GM10248 (cell line): ENCODE measurements at regions not wholly inside any gene's neighbourhood (a gene's known extent, or its start where the extent isn't known, plus 50 kb on each side); places are given as distances from the start of the nearest gene placed in this dataset.
"Not testable (repeated sequence)": the region's sequence is repeated elsewhere in the genome, so short reads cannot be mapped to it uniquely, and the experiment has no call there.

Experiments
- CTCF ChIA-PET: fragments of 300-600 bp; sonication (Branson Sonifier 250); formaldehyde crosslinking; extraction: SDS; loops from one replicate; lab custom pipeline; 2021; ENCODE audit warnings: antibody characterized with exemption; lab: Yijun Ruan, JAX
- POLR2A ChIA-PET: fragments of 350-650 bp; sonication (Branson Sonifier 250); formaldehyde crosslinking; extraction: SDS; loops from one replicate; lab custom pipeline; 2020; ENCODE audit warnings: antibody characterized with exemption; lab: Yijun Ruan, JAX
- DNase-seq: peaks from one replicate; pipeline ENCODE4 v3.0.0; 2012; ENCODE audit errors: extremely low spot score
- TF ChIP-seq, protein P1 (sequence below): IDR thresholded peaks from 2 replicates; pipeline ENCODE4 v1.5.1; 2012; ENCODE audit warnings: mild to moderate bottlenecking, low read depth; ENCODE audit errors: extremely low read depth, missing control alignments, control extremely low read depth

DNA sequence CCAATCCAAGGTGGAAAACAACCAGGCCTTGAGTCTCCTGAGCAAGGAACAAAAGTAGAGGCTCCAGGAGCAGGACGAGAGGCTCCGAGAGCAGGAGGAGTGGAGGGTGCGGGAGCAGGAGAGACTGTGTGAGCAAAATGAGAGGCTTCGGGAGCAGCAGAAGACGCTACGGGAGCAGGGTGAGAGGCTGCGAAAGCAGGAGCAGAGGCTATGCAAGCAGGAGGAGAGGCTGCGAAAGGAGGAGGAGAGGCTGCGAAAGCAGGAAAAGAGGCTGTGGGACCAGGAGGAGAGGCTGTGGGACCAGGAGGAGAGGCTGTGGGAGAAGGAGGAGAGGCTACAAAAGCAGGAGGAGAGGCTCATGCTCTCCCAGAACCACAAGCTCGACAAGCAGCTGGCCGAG lies 60.3 kb upstream of the UBE2Q2 start:
- no peak for DNase-seq
- TF ChIP-seq, protein P1, sequence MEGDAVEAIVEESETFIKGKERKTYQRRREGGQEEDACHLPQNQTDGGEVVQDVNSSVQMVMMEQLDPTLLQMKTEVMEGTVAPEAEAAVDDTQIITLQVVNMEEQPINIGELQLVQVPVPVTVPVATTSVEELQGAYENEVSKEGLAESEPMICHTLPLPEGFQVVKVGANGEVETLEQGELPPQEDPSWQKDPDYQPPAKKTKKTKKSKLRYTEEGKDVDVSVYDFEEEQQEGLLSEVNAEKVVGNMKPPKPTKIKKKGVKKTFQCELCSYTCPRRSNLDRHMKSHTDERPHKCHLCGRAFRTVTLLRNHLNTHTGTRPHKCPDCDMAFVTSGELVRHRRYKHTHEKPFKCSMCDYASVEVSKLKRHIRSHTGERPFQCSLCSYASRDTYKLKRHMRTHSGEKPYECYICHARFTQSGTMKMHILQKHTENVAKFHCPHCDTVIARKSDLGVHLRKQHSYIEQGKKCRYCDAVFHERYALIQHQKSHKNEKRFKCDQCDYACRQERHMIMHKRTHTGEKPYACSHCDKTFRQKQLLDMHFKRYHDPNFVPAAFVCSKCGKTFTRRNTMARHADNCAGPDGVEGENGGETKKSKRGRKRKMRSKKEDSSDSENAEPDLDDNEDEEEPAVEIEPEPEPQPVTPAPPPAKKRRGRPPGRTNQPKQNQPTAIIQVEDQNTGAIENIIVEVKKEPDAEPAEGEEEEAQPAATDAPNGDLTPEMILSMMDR: no peak
- POLR2A ChIA-PET: no interaction called here
- CTCF ChIA-PET: interaction anchor here (1.0 to 1.6 kb wide), 2 partner anchors 19 to 97 kb away, joined by 3 read pairs; no protein-coding TSS in a partner anchor

DNA sequence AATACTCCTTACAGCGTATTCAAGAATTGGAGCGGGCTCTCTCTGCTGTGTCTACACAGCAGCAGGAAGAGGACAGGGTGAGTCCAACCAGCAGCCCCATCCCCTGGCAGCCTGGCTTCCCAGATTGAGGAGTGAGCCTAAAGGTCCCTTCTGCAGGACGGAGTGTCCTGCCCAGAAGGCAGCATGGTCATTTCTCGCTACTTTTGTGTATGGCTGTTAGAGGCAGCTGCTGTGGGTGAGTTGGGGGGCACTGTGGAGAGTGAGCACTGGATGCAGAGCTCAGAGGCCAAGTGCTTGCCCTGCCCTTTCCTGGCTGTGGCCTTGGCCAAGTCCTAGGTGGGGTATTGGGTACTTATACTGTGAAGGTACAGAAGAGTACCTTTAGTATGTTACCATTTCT lies 62.3 kb upstream of the UBE2Q2 start:
- POLR2A ChIA-PET, DNase-seq, CTCF ChIA-PET: not testable (repeated sequence)

DNA sequence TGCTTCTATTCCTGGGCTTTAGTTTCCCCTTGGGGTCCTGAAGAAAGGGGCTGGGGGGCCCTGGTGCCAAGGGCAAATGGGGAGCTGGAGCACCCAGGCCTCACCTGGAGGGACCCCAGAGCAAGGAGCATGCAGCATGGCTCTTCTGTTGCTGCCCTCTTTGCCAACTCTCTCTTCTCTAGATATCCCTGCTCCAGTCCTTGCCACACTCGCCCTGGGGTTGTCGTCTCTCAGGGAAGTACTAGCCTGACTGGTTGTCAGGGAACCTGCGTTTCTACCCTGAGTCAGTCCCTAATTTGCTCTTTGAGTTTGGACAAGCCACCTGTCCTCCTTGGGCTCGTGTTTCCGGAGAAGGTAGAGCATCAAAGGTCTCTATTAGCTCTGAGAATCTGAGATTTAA lies 63.7 kb upstream of the UBE2Q2 start:
- ChIA-PET CTCF (no interaction called here), POLR2A (no interaction called here)
- no peak for DNase-seq
- TF ChIP-seq, protein P1: no peak

DNA sequence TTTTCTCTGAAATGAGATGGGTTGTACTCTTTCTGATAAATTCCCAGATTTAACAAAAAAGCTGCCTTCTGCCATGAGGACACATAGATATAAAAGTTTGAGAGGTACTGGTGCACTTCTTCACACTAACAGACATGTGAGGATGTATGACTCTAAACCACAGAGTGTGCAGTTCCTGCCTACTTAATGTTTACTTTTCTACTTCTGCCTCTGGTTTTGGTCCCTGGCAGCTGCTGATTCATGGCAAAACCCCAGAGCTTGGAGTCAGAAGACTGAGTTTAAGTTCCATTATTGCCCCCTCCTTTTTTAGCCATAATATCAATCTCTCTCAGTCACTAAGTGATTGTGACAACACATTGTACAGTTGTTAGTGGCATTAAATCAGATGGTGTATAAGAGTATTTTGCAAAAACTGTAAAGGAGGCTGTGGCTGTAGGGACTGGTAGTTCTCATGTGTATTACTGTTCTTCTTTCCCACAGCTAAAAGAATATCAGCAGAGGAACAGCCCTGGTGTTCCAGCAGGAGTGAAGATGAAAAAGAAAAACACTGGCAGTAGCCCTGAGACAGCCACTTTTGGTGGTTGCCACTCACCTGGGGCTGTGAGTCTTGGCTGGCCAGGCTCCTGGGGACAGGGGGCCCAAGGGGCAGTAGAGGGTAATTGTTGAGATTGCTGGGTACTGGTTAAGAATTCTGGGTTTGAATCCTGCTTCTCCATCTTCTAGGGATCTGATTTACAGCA lies 64.4 kb upstream of the CSPG4 start:
- CTCF ChIA-PET: interaction anchor here (1.2 to 2.4 kb wide), 5 partner anchors 10 to 25 kb away, joined by 3 to 7 read pairs (median 4); no protein-coding TSS in a partner anchor
- DNase-seq, POLR2A ChIA-PET: not testable (repeated sequence)

DNA sequence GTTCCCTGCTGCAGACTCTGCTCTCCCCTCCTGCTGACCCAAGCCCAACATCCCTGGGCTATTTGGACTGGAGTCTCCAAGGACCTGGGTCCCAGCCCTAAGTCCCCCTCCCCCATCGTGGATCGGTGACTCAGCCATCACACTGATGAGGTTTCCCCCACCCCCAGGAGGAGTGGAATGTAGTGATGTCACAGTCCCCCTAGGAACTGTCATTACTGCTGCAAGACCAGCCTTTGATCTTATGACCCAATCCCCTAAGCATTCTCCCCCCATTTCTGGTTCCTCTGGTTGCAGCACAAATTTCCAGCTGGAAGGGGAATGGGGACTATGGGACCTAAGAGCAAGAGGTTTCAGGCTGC lies 63.4 kb upstream of the CSPG4 start:
- DNase-seq: no peak
- TF ChIP-seq, protein P1: no peak
- CTCF ChIA-PET: interaction anchor here (1.2 to 2.4 kb wide), 4 partner anchors 9 to 26 kb away, joined by 3 to 7 read pairs (median 4); no protein-coding TSS in a partner anchor
- POLR2A ChIA-PET: no interaction called here

DNA sequence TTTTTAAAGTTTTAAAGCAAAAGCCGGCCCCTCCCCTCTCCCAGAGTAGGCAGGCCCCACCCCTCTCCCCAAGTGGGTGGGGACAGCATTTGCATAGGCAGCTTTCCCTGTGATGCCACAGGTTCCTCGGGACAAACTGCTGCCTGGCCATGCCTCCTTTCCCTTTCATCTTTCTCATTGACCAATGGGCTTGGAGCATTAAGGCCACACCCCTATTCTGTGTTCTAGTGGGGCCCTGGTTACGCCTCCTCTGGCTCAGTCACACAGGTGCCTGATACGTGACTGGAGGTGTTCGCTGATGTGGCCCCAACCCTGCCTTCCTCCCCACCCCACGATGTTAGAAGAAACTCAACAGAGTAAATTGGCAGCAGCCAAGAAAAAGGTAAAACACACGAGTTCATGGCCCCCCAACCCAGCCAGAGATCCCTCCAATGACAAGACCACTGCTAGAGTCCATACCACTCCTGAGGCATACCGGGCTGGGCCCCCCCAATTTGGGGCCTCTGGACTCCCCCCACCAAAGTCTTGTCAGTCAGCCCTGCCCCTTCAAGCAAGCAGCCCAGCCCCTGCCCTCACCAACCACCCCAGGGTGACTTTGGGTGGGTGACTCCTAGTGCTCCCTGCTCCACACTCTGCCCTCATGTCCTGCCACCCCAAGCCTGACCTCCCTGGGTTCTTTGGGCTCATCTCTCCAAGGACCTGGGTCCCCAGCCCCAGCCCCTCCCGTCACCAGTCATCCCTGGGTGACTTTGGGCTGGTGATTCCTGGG lies 62.8 kb upstream of the CSPG4 start:
- POLR2A ChIA-PET: no interaction called here
- CTCF ChIA-PET: interaction anchor here (1.2 to 2.4 kb wide), 2 partner anchors 19 to 27 kb away, joined by 3 to 7 read pairs; no protein-coding TSS in a partner anchor
- TF ChIP-seq, protein P1: no peak
- no peak for DNase-seq

DNA sequence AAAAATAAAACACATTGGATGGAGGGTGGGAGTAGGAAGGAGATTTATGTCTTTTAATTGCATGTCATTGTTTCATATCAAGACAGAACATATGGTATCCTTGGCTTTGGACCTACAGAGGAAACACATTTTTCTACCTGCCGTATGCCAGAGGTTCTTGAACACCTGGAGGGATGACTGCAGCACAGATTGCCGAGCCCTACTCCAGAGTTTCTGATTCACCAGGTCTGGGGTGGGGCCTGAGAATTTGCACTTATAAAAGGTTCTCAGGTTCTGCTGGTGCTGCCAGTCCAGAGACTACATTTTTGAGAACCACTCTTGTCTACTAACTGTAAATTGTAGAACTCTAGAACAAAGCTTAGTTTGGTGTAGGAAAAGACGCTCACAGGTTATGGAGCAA lies 61.3 kb upstream of the CSPG4 start:
- POLR2A ChIA-PET, CTCF ChIA-PET: not testable (repeated sequence)

DNA sequence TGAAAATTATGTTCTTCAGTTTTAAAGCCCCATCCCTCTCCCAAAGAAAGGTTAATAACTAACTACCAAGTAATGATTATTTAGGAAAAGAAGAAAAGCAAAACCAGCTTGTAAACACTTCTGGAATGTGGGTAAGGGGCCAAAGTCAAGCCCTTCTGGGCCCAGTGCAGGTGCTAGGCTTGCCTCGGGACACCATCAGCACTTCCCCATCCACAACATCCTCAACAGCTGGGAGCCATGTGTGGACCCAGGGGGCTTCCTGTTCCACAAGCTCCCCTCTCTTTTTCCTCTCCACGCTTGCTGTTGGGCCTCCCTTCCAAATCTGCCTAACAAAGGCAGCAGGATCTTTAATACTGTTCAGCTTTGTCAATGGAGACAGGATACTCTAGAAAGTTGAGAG lies 58.4 kb upstream of the CSPG4 start:
- POLR2A ChIA-PET: not testable (repeated sequence)

More for the DNA sequence above, 61.3 kb upstream of the CSPG4 start:
- DNase-seq: not testable (repeated sequence)

More for the DNA sequence above, 58.4 kb upstream of the CSPG4 start:
- CTCF ChIA-PET: interaction anchor here (1.3 kb wide), 1 partner anchor 30 kb away, joined by 4 read pairs; no protein-coding TSS in a partner anchor
- not testable (repeated sequence) for DNase-seq
